ENCODE measurements at regions not wholly inside any gene's neighbourhood (a gene's known extent, or its start where the extent isn't known, plus 50 kb on each side); places are given as distances from the start of the nearest gene placed in this dataset.

DNA sequence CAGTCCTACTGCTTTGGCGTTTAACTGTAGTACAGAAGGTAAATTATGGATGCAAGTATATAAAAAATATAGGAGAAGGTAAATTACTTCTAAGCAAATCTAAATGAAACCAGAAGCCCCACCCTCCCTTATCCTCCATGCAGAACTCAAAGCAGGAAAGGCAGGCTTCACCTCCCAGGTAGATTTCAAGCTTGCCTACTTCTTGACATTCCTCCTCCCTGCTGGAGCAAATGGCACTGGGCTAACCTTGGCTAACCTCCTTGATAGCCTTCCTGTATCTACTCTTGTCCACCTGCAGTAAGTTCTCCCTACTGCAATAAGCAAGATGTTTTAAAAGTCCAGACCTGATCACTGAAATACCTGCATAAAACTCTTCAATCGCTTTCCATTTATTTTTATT, 396.0 kb downstream of the IRS2 start:
- no peaks in the 10 kb centered on the region for H3K9me3 ChIP-seq
- intact Hi-C loops (cut with DNase I), result no loop called here
- H3K27me3 ChIP-seq, result no peaks in the 10 kb centered on the region
- no peaks in the 10 kb centered on the region for H3K36me3 ChIP-seq
- H3K27ac ChIP-seq, result no peak overlapping the region
- H3K4me1 ChIP-seq (ENCODE audit: insufficient read depth), result no peaks in the 10 kb centered on the region
- 93 to 96% (median 94%) methylated on average over 2 of the region's 2 CpGs for WGBS, 3 donors
- TF ChIP-seq POLR2A (IDR thresholded peaks at IDR 0.05) (no peak), EP300 (IDR thresholded peaks at IDR 0.05) (no peak)
- TF ChIP-seq, protein P1, sequence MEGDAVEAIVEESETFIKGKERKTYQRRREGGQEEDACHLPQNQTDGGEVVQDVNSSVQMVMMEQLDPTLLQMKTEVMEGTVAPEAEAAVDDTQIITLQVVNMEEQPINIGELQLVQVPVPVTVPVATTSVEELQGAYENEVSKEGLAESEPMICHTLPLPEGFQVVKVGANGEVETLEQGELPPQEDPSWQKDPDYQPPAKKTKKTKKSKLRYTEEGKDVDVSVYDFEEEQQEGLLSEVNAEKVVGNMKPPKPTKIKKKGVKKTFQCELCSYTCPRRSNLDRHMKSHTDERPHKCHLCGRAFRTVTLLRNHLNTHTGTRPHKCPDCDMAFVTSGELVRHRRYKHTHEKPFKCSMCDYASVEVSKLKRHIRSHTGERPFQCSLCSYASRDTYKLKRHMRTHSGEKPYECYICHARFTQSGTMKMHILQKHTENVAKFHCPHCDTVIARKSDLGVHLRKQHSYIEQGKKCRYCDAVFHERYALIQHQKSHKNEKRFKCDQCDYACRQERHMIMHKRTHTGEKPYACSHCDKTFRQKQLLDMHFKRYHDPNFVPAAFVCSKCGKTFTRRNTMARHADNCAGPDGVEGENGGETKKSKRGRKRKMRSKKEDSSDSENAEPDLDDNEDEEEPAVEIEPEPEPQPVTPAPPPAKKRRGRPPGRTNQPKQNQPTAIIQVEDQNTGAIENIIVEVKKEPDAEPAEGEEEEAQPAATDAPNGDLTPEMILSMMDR (IDR thresholded peaks at IDR 0.05), result no peak
- DNase-seq, result no peak
- H3K4me3 ChIP-seq, result no peak overlapping the region

DNA sequence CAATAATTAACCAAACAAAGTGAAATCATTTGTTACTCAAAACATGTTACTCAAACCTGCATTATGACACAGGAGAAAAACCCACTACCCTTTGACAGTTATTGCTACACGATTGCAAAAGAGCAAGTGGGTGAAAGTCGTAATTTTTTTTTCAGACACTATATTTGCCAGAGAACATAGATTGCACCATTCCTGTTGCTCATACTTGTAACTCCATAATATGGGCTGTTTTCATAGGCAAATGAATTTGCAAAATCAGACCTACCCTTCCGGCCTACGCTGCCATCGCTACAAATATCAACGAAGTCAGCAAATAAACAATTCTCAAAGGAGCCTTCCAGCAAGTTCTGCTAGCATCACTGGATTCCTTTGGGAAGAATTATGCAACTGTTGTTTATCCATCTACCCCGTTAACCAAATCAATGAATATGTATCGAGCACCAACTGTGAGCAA, 396.5 kb downstream of the IRS2 start:
- no peak for TF ChIP-seq POLR2A (IDR thresholded peaks at IDR 0.05)
- TF ChIP-seq EP300 (IDR thresholded peaks at IDR 0.05), result no peak
- TF ChIP-seq, protein P1 (IDR thresholded peaks at IDR 0.05), result no peak
- no peaks in the 10 kb centered on the region for H3K27me3 ChIP-seq
- no peak for DNase-seq
- no peaks in the 10 kb centered on the region for H3K9me3 ChIP-seq
- no peaks in the 10 kb centered on the region for H3K36me3 ChIP-seq
- H3K4me3 ChIP-seq, result no peak overlapping the region
- 86 to 92% (median 90%) methylated on average over 8 of the region's 8 CpGs for WGBS, 3 donors
- intact Hi-C loops (cut with DNase I), result no loop called here
- no peaks in the 10 kb centered on the region for H3K4me1 ChIP-seq (ENCODE audit: insufficient read depth)
- H3K27ac ChIP-seq, result no peak overlapping the region

DNA sequence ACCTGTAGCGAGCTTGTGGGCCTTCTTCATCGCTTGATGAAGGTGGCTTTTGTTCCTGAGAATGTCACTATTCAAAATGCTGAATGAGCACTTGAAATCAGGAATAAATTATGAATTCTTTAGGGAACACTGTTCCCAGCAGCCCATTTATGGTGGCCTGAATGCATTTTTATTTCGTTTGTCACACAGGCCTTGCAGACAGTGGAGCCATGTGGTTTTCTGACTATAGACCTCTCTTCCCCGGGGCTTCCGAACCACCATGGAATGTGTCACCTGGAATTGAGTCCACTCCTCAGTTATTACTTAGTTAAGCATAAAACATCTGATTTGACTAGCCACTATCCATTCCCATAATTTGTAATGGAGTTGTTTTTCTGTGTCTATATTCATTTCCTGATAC, 396.9 kb downstream of the IRS2 start:
- DNase-seq, result no peak
- Histone ChIP-seq H3K9me3 (no peaks in the 10 kb centered on the region), H3K27ac (no peak overlapping the region), H3K4me3 (no peak overlapping the region), H3K4me1 (ENCODE audit: insufficient read depth) (no peaks in the 10 kb centered on the region), H3K36me3 (no peaks in the 10 kb centered on the region), H3K27me3 (no peaks in the 10 kb centered on the region)
- intact Hi-C loops (cut with DNase I), result no loop called here
- no peak for TF ChIP-seq POLR2A (IDR thresholded peaks at IDR 0.05)
- 81 to 92% (median 92%) methylated on average over 5 of the region's 5 CpGs for WGBS, 3 donors

DNA sequence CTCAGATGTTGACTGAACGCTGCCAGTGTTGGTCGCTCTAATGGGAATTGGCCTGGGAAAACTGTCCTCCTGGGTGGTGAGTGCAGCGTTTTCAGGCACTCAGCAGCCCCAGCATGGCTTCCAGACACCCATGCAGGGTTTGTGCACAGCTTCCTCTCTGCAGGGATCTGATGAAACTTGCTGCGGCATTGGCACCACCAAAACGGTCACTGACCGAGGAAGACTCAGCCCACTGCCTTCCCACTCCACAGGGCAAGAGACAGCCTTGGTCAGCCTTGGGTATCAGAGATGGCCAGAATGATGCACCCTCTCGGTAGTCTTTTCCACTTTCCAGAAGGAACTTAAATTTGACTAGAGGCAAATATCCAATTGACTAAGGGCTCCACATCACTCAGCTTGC, 398.9 kb downstream of the IRS2 start:
- WGBS, 3 donors, result 83 to 90% (median 87%) methylated on average over 7 of the region's 7 CpGs
- Histone ChIP-seq H3K4me3 (no peak overlapping the region), H3K27me3 (no peaks in the 10 kb centered on the region), H3K4me1 (ENCODE audit: insufficient read depth) (no peaks in the 10 kb centered on the region), H3K36me3 (no peaks in the 10 kb centered on the region), H3K27ac (no peak overlapping the region), H3K9me3 (no peaks in the 10 kb centered on the region)
- intact Hi-C loops (cut with DNase I), result no loop called here
- TF ChIP-seq, protein P1 (IDR thresholded peaks at IDR 0.05), result no peak
- TF ChIP-seq EP300 (IDR thresholded peaks at IDR 0.05), result no peak
- no peak for TF ChIP-seq POLR2A (IDR thresholded peaks at IDR 0.05)
- no peak for DNase-seq

DNA sequence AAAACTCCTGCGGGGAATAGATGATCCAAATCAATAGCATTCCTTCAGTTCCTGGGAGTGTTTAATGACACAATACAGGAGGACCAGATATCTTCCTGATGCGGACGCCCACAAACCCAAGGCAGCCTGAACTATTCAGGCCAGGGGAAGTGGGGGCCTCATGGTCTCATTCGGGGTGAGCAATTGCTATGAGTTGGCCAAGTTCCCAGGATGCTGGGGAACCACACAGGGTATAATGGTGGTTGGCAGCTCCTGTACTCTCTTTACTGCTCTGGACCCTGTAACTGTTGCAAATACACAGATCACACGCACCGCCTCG, 401.2 kb downstream of the IRS2 start:
- Histone ChIP-seq H3K36me3 (no peaks in the 10 kb centered on the region), H3K4me1 (ENCODE audit: insufficient read depth) (no peaks in the 10 kb centered on the region), H3K27ac (no peak overlapping the region), H3K9me3 (no peaks in the 10 kb centered on the region), H3K27me3 (no peaks in the 10 kb centered on the region), H3K4me3 (no peak overlapping the region)
- 86 to 89% (median 88%) methylated on average over 7 of the region's 7 CpGs for WGBS, 3 donors
- TF ChIP-seq, protein P1 (IDR thresholded peaks at IDR 0.05), result no peak
- TF ChIP-seq POLR2A (IDR thresholded peaks at IDR 0.05) (no peak), EP300 (IDR thresholded peaks at IDR 0.05) (no peak)
- no peak for DNase-seq
- intact Hi-C loops (cut with DNase I), result no loop called here
